ENCODE measurements at regions not wholly inside any gene's neighbourhood (a gene's known extent, or its start where the extent isn't known, plus 50 kb on each side); places are given as distances from the start of the nearest gene placed in this dataset.

DNA sequence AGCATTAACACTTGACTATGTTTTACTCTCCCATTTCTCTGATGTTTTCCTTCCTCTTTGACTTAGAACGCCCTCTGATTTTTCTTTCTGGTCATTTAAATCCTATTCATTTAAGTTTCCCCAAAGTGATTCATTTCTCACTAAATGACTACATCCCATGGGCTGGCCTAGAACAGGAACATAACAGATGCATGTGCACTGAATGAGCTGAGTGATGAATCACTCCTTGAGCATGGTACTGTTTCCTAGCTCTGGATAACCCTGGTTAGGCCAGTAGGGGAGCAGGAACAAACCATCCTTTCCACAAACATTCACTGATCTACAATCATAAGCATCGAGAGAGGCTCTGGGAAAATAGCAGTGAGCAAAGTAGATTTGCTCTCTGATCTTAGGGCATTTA lies 221.9 kb upstream of the SETBP1 start:
- no peak for TF ChIP-seq ZFX (IDR thresholded peaks at IDR 0.05)
- TF ChIP-seq, protein P1, sequence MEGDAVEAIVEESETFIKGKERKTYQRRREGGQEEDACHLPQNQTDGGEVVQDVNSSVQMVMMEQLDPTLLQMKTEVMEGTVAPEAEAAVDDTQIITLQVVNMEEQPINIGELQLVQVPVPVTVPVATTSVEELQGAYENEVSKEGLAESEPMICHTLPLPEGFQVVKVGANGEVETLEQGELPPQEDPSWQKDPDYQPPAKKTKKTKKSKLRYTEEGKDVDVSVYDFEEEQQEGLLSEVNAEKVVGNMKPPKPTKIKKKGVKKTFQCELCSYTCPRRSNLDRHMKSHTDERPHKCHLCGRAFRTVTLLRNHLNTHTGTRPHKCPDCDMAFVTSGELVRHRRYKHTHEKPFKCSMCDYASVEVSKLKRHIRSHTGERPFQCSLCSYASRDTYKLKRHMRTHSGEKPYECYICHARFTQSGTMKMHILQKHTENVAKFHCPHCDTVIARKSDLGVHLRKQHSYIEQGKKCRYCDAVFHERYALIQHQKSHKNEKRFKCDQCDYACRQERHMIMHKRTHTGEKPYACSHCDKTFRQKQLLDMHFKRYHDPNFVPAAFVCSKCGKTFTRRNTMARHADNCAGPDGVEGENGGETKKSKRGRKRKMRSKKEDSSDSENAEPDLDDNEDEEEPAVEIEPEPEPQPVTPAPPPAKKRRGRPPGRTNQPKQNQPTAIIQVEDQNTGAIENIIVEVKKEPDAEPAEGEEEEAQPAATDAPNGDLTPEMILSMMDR (conservative IDR thresholded peaks at IDR 0.05) = no peak
- H3K27ac ChIP-seq = no peak overlapping the region

DNA sequence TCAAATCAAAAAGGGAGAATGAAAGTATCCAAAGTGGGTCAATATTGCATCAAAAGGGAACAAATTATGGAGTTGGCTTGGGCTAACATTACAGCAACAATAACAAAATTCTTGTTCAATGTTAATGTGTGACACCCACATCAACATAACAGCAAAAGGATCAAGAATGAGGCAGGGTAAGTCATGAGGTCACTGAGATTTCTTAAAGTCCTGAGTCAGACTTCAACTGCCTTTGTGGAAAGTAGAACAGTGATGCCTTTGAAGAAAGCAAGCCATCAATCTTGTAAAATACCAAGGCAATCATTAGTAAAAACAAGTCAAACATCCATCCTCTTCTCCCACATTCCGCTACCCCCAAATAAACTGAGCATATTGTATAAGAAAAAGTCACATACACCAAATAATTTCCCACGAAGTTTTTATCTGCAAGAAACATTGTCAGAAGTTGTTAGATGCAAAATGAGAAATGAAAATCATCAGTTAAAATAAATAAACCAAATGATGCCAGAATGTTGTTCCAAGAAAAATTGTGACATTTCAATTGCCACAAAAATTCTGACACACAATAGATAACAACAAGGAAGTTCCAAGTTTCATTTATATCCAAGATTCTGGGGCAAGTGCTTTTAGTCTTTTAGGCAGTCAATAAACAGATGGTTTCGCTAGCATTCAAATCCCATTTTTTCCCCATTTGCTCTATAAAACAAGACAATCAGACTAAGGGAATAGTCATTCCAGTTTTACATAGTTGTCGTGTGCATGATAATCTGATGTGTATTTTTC lies 216.1 kb upstream of the SETBP1 start:
- TF ChIP-seq, protein P1 (conservative IDR thresholded peaks at IDR 0.05) = no peak
- no peak for TF ChIP-seq ZFX (IDR thresholded peaks at IDR 0.05)
- no peak overlapping the region for H3K27ac ChIP-seq

DNA sequence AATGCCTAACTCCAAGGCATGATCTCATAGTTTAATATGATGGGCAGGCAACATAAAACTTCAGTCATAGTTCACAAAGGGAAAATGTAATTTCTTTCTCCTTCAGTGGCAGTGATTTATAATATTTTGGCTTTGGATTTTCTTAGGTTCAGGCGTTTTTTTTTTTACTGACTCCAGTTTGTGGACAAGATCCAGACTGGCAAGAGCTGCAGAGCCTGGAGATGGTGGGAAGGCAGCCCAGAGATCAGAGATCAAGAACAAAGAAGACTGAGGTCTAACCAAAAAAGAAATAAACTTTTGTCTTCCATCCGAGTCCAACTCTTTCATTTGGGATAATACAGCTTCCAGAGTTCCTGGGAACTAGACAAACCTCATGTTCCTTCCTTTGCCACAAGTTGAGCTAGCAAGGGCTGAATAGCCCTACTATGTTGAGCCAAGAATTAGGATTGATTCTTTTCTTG lies 215.3 kb upstream of the SETBP1 start:
- no peak overlapping the region for H3K27ac ChIP-seq
- TF ChIP-seq, protein P1 (conservative IDR thresholded peaks at IDR 0.05) = no peak
- TF ChIP-seq ZFX (IDR thresholded peaks at IDR 0.05) = no peak

DNA sequence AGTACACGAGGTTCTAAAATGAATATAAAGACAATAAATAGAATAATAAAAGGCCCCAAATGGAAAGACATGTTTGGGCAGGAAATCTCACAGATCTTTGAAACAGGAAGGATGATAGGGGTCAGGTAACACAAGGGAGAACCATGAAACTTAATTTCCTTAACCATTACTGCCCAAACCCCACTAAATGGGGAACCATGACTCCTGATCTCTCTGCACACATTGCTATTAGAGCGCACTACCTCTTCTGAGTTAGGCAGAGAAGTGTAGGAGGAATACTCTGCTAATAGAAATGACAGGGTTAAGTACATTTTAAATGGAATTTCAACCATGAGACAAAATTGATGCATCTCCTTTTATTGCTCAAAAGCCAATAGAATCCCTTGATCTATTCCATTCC lies 213.7 kb upstream of the SETBP1 start:
- TF ChIP-seq, protein P1 (conservative IDR thresholded peaks at IDR 0.05) = no peak
- no peak for TF ChIP-seq ZFX (IDR thresholded peaks at IDR 0.05)
- no peak overlapping the region for H3K27ac ChIP-seq

DNA sequence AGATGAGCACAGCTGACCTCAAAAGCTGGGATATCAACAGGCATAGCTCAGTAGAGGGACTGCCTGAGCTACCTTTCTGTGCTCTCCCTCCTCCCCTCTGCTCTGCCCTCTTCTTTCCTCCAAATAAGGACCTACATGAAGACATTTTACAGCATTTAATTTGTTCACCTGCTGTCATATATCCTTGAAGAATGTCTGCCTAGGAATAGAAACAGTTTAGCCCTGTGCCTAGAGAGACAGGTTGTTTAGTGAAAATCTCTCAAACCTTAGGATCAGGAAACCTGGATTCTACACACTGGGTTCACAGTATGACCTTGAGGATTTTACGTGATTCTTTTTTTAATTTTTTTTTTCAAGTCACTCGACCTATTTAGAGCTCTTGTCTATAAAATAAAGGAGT lies 213.0 kb upstream of the SETBP1 start:
- TF ChIP-seq, protein P1 (conservative IDR thresholded peaks at IDR 0.05) = no peak
- no peak for TF ChIP-seq ZFX (IDR thresholded peaks at IDR 0.05)
- H3K27ac ChIP-seq = no peak overlapping the region

DNA sequence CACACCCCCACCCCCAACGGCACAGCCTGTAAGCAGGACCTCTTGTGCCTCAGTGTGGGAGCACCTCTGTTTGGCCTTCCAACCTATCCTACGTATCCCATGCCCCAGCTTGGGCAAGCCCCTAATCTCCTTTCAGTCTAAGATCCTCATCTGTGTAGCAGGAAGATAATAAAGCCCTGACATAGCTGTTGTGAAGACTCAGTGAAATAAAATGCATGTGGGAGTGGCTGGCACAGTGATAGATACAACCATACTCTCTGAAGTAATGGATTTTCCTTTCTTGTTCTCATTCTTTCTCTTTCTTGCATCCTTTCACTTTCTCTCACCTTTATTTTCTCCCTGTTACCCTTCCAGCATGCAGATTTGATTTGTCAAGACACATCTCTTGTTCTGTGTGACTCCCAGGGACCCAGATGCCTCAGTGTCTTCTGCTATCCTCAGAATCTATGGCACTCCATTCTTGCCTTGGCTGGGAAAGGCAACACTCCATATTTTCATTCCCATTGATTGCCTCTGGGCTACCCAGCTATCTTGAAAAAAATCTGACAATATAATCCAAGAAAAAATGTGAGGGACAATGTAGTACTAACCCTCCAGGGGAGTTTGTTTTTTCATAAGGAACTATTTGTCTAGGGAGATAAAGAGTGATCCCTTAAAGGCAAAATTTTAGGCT lies 207.2 kb upstream of the SETBP1 start:
- H3K27ac ChIP-seq = no peak overlapping the region
- TF ChIP-seq ZFX (IDR thresholded peaks at IDR 0.05) = no peak
- TF ChIP-seq, protein P1 (conservative IDR thresholded peaks at IDR 0.05) = no peak

DNA sequence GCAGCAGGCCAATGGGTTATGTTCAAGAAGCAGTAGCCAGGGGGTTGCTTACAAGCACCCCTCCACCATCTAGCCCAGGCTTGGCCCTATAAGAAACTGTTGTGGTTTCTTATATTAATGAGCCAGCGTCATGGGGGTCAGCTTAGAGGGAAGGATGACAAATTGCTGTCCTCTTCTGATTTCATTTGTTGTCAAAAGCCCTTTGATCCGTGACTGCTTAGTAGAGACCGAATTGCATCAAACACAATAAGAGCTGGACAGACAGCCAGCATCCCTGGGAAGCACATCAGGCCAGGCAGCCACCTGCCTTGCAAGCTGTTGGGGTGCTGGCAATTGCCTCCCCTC lies 206.6 kb upstream of the SETBP1 start:
- TF ChIP-seq ZFX (IDR thresholded peaks at IDR 0.05) = no peak
- TF ChIP-seq, protein P1 (conservative IDR thresholded peaks at IDR 0.05) = no peak
- H3K27ac ChIP-seq = no peak overlapping the region
